Putamen (tissue), 1 donor: ENCODE measurements at regions not wholly inside any gene's neighbourhood (a gene's known extent, or its start where the extent isn't known, plus 50 kb on each side); places are given as distances from the start of the nearest gene placed in this dataset.

Experiments used
- DNase-seq: peaks from one replicate; pipeline ENCODE4 v3.0.0-alpha.2; 2016; ENCODE audit warnings: low spot score

- DNase-seq: no peak
Observed at GRCh38 chr12:92650228-92650822, 52.5 kb upstream of the PLEKHG7 start.

GRCh38 chr12:92649511-92650227 is 53.1 kb upstream of the PLEKHG7 start:
- peak; percentile 69 for DNase-seq

- DNase-seq: no peak
Observed at GRCh38 chr12:92648242-92649031, 54.4 kb upstream of the PLEKHG7 start.

GRCh38 chr12:92641291-92641690 is 61.5 kb upstream of the PLEKHG7 start:
- no peak for DNase-seq

GRCh38 chr12:92640691-92641090 is 62.1 kb upstream of the PLEKHG7 start:
- DNase-seq: no peak

DNA sequence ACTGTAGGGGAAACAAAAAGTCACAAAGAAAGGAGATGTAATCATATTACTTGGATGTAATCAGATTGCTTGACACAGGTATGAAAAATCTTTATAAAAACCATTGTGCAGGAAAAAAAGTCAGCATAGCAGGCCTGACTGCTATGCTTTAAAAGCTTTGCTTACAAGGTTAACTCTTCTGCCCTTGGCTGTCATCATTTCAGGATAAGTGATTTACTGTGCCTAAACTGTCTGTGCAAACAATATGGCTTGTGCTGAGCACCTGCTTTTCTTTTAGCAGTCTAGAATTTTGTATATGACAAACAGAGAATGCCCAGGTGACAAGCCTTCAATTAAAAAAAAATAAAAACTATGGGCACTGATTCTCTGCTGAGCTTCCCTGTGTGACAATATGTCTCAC is 63.8 kb upstream of the PLEKHG7 start:
- DNase-seq: no peak

DNA sequence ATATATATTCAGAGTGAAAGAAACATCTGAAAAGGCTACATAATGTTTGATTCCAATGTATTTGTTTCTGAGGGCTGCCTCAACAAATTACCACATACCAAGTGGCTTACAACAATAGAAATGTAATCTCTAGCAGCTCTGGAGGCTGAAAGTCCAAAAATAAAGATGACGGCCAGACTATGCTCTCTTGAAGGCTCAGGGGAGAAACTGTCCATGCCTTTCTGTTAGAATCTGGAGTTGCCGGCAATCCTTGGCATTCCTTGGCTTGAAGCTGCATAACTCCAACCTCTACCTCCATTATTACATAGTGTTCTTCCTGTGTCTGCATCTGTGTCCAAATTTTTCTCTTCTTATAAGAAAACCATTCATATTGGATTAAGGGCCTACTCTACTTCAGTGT is 68.1 kb upstream of the PLEKHG7 start:
- DNase-seq: no peak

- DNase-seq: no peak
Observed at GRCh38 chr12:92634202-92634601, 68.6 kb upstream of the PLEKHG7 start.

DNA sequence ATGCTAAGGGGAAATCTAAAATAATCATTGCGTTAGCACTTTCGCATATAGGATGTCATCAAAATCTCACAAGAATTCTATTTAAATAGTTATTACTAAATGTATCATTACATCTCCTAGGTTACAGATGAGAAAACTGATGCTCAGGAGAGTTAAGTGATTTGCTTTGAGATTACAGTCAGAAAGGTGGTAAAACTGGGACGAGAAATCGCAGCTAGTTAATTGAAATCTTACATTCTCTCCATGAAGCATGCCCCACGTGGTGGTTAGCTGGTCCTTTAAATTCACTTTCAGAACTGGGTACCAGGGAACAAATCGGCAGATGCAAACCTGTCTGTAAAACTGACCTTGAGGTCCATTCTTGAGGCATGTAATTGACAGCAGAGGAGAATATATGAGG is 71.8 kb upstream of the PLEKHG7 start:
- DNase-seq: no peak

DNA sequence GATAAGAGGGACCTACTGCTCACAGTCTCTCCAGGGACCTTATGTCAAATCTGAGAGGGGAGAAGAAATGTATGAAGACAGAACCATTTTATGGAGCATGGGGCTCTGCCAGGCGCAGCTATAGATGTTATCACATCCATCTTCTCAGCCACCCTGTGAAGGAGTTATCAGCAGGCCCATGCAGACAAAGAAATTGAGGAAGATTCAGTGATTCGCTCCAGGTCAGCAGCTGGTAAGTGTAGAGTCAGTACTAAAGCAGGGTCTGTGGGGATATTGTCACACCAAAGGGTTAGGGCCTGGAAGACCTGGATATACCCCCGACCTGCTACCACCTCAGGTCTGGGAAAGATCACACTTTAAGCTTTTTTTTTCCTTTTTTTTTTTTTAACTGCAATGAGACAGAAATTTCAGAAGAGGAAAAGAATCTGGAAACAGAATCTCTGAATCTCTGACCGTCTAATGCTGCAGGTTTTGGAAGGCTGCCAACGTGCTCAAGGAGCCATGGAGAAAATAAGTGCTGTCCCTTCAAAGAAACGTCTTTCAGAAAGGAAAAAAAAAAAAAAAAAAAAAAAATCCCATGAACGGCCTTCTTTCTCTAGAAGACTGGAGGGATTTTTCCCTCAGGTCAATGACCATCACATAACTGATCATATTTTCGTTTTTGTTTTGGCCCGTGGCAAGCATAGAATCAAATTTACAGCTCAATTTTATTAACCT is 73.3 kb upstream of the PLEKHG7 start:
- no peak for DNase-seq

- no peak for DNase-seq
Observed at GRCh38 chr12:92628476-92628875, 74.3 kb upstream of the PLEKHG7 start.

DNA sequence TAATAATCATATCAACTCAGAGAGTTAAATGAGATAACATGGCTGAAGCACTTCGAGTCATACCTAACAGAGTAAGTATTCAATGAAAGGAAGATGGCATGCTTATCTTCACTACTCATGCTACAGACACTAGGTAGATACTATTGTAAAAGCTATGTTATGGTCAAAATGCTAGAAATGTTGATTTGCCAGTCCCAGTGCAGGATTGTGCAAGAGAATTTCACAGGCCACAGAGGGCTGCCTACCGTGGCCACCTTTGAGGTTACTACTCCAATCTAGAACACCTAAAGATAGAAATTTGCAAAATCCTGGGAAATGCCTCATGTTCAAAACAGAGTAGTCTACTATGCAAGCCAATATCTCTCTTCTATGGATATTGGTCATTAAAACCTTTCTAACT is 75.3 kb upstream of the PLEKHG7 start:
- no peak for DNase-seq

GRCh38 chr12:92625639-92626310 is 77.0 kb upstream of the PLEKHG7 start:
- no peak for DNase-seq

- no peak for DNase-seq
Observed at GRCh38 chr12:92624236-92624635, 78.6 kb upstream of the PLEKHG7 start.

DNA sequence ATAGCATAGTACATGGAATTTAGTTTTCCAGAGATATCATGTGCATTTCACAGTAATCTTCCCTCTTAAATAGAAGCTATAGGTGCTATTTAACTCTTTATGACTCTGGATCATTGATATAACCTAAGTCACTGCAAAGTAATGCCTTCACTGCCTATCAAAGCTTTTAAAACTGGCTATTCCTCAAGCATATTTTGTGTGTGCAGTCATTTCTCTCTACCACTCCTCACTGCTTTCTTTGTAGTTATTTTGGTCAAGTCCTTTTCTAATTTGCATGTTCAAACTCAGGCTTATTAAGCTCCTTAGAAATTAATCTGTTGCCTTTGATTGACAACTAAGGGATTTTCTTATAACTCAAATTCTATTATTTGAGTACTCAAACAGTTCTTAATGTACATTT is 79.4 kb upstream of the PLEKHG7 start:
- no peak for DNase-seq

- DNase-seq: no peak
Observed at GRCh38 chr12:92621833-92622232, 81.0 kb upstream of the PLEKHG7 start.

DNA sequence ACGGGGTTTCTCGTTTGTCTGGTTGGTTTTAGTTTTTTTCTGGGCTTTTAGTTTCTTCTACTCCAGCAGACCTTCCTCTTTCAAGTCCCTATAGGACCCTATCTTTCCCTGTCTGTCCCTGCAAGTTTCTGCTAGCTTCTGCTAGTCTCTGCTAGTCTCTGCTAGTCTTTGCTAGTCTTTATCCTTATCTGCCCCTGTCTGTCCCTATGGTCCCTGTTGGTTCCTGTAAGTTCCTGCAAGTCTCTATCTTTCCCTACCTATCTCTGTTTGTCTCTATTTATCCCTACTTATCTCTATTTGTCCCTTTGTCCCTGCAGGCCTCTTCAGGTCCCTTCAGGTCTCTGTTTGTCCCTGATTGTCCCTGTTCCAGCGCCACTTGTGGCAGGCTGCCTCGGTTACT is 81.5 kb upstream of the PLEKHG7 start:
- DNase-seq: no peak

GRCh38 chr12:92619730-92620684 is 82.8 kb upstream of the PLEKHG7 start:
- no peak for DNase-seq

- DNase-seq: no peak
Observed at GRCh38 chr12:92619026-92619425, 83.8 kb upstream of the PLEKHG7 start.

DNA sequence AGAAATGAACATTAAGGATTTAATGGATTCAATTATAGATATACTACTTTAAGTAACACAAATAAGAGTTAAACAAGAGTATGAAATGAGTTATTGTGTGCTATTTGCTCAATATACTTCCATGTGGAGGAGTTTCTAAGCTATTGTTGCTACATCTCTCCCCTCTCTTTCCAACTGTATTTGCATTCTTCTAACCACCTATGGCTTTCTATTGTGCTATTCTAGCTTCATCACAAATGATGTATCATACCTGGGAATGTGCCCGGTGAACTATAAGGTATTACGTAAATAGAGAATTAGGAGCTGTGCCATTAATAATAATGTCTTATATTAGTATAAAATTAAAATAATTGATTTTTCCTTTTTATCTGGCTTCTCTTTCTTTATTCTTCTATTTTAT is 87.1 kb upstream of the PLEKHG7 start:
- no peak for DNase-seq

- no peak for DNase-seq
Observed at GRCh38 chr12:92615086-92615485, 87.7 kb upstream of the PLEKHG7 start.
